GM18519 (cell line): ENCODE measurements at regions not wholly inside any gene's neighbourhood (a gene's known extent, or its start where the extent isn't known, plus 50 kb on each side); places are given as distances from the start of the nearest gene placed in this dataset.

Experiments
- ATAC-seq: cut with Tn5 transposase; IDR thresholded peaks from one replicate; pipeline ENCODE4 v1.9.1; 2021; ENCODE audit warnings: mild to moderate bottlenecking, moderate library complexity; ENCODE audit not compliant: unreplicated experiment, low FRiP score

- ATAC-seq = no peak
These were observed 304.3 kb upstream of the UMPS start for GRCh38 chr3:124425972-124426371.

DNA sequence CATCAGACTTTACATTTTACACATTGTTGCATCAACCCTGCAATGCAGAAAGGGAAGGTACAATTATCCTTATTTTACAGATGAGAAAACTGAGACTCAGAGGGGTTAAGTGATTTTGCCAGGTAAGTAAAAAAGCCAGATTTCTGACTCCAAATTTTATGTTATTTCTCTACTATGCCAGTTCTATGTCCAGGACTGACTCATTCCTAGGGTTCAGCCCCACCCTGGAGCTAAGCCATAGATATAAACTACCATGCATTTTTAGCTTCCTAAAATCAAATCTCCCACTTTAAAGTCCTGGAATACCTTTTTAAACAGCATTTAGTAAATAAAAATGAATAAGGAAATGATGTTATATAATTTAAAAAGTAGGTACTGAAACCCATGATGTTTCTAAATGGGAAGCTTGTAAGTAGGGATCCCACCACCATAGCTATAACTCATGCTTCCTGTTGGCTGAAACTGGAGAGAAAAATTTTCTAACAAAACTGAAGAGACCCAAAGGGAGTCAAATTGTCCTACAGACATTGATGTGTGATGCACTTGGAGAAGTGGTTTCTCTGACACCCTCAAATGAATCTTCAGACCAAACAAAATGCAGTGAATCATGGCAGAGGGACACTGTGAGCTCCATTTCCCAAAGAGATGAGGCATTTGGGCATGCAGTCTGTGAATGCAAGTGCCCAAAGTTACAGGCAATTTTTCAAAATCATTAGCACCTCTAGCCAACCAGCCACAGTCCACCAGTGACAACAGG is 301.7 kb upstream of the UMPS start:
- no peak for ATAC-seq

DNA sequence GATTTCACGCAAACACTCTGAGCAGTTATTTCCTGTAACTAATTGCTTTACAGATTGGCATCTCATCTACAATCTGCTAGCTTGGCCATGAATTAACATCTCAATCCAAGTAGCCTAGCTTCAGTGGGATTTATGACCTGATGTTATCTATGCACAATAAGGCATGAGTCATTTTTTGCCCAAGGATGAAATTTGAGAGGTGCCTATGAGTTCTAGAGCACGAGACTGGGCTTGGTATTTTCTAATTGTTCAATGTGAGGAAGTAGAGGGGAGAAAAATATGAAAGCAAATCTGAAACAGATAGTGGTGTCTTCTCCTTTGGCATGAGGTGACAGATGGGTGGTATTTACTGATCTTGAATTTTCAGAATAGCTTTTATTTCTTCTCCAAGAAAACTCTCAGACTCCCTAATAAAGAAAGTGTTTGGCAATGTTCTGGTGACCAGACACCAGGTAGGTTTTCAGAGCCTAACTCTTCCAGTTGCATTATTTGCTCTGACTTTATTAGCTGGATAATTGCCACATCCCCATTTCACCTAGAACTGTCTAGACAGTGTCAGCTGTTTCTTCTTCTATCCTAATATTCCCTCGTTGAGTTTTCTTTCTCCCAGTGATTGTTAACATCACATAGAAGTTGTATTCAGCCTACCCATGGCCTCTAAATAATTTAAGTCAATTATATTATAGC is 301.0 kb upstream of the UMPS start:
- ATAC-seq = no peak

- ATAC-seq = no peak
These were observed 298.8 kb upstream of the UMPS start for GRCh38 chr3:124431331-124431994.

- no peak for ATAC-seq
These were observed 296.1 kb upstream of the UMPS start for GRCh38 chr3:124434176-124434575.

DNA sequence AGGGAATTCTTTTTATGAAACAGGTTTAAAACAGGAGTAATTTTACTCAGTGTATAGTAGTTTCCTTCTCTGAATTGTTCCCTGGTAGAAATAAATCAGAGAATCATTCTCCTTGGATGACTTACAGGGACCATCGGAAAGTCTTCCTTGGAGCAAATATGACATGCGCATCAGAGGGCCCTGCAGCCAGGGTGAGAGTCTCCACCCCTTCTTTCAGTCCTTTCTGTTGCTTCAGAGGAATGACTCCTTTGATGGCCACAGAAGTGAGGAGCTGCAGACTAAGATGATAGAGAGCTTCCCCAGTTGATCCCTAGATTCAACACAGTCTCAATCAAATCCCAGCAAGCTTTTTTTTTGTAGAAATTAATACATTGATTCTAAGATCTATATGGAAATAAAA is 294.8 kb upstream of the UMPS start:
- ATAC-seq = no peak

DNA sequence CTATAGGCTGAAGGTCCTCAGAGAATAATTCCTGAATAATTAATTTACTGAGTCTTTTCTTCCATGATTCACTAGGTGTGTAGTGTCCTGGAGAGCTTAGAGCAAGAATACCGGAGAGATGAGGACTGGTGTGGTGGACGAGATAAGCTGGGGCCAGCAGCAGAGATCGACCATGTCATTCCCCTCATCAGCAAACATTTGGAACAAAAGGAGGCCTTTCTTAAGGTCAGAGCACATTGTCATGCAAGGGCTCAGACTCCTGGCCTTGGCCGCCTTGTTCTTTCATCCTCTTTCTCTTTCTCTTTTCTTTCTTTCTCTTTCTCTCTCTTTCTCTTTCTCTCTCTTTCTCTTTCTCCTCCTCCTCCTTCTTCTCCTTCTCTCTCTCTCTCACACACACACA is 291.4 kb upstream of the UMPS start:
- no peak for ATAC-seq

GRCh38 chr3:124439603-124440002 is 290.6 kb upstream of the UMPS start:
- ATAC-seq = no peak

GRCh38 chr3:124441766-124442165 is 288.5 kb upstream of the UMPS start:
- no peak for ATAC-seq

DNA sequence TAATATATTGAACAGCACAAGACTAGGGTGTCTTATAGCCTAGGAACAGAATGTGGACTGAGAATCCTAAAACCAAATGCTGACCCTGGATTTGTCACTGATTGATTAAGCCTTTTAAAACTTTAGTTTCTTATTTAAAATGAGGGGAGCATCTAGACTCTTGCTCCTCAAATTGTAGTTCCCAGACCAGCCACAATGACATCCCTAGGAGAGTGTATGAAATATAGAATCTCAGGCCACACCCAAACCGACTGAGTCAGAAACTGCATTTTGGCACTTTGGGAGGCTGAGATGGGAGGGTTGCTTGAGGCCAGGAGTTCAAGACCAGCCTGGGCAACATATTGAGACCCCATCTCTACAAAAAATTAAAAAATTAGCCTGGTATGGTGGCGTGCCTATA is 287.8 kb upstream of the UMPS start:
- no peak for ATAC-seq

- ATAC-seq = no peak
These were observed 286.8 kb upstream of the UMPS start for GRCh38 chr3:124443446-124443845.

DNA sequence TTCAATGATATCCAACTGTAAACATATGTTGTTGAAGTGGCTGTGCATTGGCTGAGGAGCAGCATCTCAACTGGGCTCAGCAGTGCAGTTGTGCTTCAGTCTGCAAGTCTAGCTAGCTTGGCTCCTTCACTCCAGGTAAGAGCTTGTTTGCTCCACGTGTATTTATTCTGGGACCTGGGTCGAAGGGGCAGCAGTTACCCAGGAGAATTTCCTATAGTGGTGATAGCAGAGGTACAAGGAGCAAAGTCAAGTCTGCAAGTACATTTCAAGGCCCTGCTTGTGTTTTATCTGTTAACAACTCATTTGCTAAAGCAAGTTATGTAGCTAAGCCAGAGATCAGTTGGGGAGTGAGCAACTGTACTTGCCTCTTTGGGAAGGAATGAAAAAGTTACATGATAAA is 286.2 kb upstream of the UMPS start:
- ATAC-seq = no peak

DNA sequence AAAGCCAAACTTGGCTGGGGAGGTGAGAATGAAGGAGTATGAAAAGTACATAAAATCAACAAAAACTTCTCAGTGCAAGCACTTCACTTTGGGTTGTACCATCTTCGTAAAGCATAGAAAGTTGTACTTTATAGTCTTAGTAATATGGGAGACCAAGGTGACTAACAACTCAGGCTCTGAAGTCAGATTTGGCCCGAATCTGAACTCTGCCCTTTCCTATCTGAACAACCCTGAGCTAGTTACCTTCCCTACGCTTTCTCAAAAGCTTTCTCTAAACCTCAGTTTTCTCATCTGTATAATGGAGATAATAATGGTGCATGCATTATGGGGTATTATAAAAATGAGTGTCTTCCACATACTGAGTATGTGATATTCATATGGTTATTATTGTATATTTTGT is 285.4 kb upstream of the UMPS start:
- no peak for ATAC-seq

DNA sequence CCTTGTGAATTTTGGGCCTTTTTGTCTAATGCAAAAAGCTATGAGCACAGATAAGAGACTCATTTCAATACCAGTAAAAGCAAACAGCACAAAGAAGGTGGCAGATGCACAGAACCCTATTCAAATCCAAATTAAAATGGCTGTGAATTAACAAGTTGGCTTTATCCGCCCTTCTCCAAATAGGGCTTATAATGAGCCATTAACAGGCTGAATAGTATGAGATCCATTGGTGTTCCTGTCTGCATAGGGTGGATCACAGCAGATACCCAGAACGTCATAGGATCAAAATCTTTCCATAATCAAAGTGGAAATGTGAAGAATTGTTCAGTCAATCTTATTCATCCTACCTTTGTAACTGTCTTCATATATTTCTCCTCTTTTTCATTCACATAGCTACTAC is 282.4 kb upstream of the UMPS start:
- no peak for ATAC-seq

GRCh38 chr3:124448954-124449353 is 281.3 kb upstream of the UMPS start:
- no peak for ATAC-seq

DNA sequence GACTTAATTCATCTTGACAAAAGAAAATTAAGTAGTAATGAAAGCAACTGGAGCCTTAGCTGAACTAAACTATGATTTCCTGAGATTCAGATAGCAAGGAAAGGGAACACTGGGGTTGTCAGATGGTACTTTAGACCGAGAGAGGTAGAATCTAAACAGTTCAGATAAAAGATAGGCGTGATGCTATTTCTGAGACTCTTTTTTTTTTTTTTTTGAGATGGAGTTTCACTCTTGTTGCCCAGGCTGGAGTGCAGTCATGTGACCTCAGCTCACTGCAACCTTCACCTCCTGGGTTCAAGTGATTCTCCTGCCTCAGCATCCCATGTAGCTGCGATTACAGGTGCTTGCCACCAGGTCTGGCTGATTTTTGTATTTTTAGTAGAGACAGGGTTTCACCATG is 279.9 kb upstream of the UMPS start:
- no peak for ATAC-seq

DNA sequence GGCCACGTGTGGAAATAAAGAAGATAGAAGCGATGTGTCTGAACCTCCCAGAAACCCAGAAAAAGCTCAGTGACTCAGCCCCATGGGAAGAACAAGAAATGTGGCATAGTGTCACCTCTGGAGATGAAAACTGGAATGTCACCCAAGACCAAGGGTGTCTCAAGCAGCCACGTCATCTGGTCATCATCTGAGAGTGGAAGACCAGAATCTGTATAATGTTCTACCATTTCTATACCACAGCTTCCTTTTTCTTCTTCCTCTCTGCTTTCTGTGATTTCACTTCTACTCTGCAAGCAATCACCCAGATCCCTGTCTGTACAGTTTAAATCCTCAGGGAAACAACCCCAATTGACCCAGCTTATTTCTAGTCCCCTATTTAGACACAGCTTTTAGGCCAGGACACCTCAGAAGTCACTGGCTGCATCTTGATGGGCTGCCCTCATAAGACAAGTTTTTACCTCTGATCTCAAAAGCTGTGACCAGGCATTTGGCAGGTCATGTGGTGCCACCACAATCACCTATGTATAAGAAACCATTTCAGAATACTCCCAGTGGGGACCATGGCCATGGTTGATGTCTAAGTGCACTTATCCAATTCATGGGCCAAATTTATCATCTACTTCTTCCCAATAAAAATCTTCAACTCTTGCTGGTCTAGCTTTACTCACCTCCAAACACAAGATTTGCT is 278.5 kb upstream of the UMPS start:
- no peak for ATAC-seq

GRCh38 chr3:124453189-124453588 is 277.1 kb upstream of the UMPS start:
- ATAC-seq = no peak

DNA sequence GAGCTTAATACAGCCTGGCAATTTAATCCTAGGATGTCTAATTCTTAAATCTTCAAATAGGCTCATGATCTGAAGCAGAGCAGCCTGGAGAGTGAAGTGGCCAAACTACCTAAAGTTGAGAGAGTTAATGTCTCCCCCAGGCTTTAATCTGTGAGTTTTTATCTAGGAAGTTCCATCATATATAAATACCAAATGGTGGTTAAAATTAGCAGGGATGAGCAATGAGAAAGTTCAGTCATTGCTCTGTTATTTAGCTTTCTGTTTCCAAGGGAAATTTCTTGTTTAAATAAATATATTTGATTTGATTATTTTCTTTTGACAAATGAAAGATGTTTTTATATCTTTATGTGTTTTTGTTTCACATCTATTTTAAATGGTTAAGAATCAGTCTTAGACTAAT is 274.4 kb upstream of the UMPS start:
- ATAC-seq = no peak

GRCh38 chr3:124456506-124456905 is 273.7 kb upstream of the UMPS start:
- no peak for ATAC-seq

- ATAC-seq = no peak
These were observed 270.6 kb upstream of the UMPS start for GRCh38 chr3:124459678-124460077.
